SK-N-SH (cell line): ENCODE measurements at regions not wholly inside any gene's neighbourhood (a gene's known extent, or its start where the extent isn't known, plus 50 kb on each side); places are given as distances from the start of the nearest gene placed in this dataset.

Experiments used
- CTCF ChIP-seq: fragments of 200-600 bp; sonication (generic); IDR thresholded peaks from 2 replicates; pipeline ENCODE4 v1.6.1; 2017; ENCODE audit warnings: antibody characterized with exemption, mild to moderate bottlenecking, moderate library complexity
- EP300 ChIP-seq, 2 experiments: IDR thresholded peaks; 2 replicates each; pipeline versions ENCODE4 v1.4.0 to v1.6.1; 2012; ENCODE audit warnings: borderline replicate concordance in 1 of 2, low read depth in 1 of 2, low read length in 1 of 2
- GABPA ChIP-seq: IDR thresholded peaks from 2 replicates; pipeline ENCODE4 v1.4.0; 2012; ENCODE audit warnings: low read depth, mild to moderate bottlenecking
- MXI1 ChIP-seq: IDR thresholded peaks from 2 replicates; pipeline ENCODE4 v1.6.1; 2012; ENCODE audit warnings: mild to moderate bottlenecking, low read depth, low read length, improper control_type of control experiment
- POLR2AphosphoS5 ChIP-seq: IDR thresholded peaks from 2 replicates; pipeline ENCODE4 v1.6.1; 2012; ENCODE audit warnings: low read depth, low read length
- RAD21 ChIP-seq: IDR thresholded peaks from 2 replicates; pipeline ENCODE4 v1.6.1; 2012; ENCODE audit warnings: mild to moderate bottlenecking, low read length
- RFX5 ChIP-seq: IDR thresholded peaks from 2 replicates; pipeline ENCODE4 v1.6.1; 2012; ENCODE audit warnings: mild to moderate bottlenecking, improper control_type of control experiment, low read length
- RXRA ChIP-seq: IDR thresholded peaks from 2 replicates; pipeline ENCODE4 v1.4.0; 2012; ENCODE audit warnings: low read depth, mild to moderate bottlenecking, borderline replicate concordance
- TAF1 ChIP-seq: IDR thresholded peaks from 2 replicates; pipeline ENCODE4 v1.6.1; 2012; ENCODE audit warnings: low read depth, mild to moderate bottlenecking, low read length, moderate library complexity, borderline replicate concordance
- TF ChIP-seq, protein P1 (sequence below): IDR thresholded peaks from 2 replicates; pipeline ENCODE4 v1.4.0; 2012; ENCODE audit warnings: low read depth, borderline replicate concordance
- TF ChIP-seq, protein P2 (sequence below): IDR thresholded peaks from 2 replicates; pipeline ENCODE4 v1.4.0; 2012; ENCODE audit warnings: low read depth
- TF ChIP-seq, protein P3 (sequence below): fragments of 150-350 bp; IDR thresholded peaks from 2 replicates; pipeline ENCODE4 v1.6.1; 2017; ENCODE audit warnings: antibody characterized with exemption, low read length, low read depth, borderline replicate concordance

DNA sequence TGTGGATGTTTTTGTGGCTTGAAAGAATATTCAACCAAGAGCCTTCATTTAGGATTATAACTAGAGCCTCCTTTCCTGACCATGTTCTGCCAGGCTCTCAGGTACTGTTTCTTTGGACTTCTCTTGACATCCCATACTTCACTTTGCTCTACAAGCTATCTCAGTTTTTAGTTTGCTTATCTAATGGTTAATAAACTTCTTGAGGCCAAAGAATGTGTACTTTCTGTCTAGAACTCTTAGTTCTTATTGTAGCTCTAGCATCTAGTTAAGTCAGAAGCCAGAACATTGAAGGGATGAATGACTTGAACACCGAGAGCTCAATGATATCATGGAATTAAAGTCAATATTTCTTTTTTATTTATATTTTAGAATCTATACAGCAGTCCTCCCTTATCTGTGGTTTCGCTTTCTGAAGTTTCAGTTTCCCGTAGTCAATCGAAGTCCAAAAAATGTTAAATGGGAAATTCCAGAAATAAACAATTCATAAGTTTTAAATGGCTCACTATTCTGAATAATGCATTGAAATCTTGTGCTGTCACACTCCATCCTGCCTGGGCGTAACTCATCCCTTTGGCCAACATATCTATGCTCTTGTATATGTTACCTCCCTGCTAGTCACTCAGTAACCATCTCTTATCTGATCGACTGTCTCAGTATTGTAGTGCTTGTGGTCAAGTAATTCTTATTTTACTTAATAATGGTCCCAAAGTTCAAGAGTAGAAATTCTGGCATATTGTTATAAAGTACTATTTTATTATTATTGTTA, 368.6 kb upstream of the RBMS3 start:
- TF ChIP-seq CTCF (no peak), MXI1 (no peak), TAF1 (no peak), RAD21 (no peak), POLR2AphosphoS5 (peak; percentile 34; the same call in 1 of the 2 replicates), RFX5 (no peak), EP300 (IDR thresholded peaks at IDR 0.05; ENCODE audit: borderline replicate concordance in 1 of 2, low read depth in 1 of 2, low read length in 1 of 2) (peak in 1 of 2 experiments; percentile 72; a peak in 1 of 4 replicates), GABPA (no peak), RXRA (no peak)
- TF ChIP-seq, protein P1, sequence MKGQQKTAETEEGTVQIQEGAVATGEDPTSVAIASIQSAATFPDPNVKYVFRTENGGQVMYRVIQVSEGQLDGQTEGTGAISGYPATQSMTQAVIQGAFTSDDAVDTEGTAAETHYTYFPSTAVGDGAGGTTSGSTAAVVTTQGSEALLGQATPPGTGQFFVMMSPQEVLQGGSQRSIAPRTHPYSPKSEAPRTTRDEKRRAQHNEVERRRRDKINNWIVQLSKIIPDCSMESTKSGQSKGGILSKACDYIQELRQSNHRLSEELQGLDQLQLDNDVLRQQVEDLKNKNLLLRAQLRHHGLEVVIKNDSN, result no peak
- TF ChIP-seq, protein P2, sequence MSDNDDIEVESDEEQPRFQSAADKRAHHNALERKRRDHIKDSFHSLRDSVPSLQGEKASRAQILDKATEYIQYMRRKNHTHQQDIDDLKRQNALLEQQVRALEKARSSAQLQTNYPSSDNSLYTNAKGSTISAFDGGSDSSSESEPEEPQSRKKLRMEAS, result no peak
- TF ChIP-seq, protein P3, sequence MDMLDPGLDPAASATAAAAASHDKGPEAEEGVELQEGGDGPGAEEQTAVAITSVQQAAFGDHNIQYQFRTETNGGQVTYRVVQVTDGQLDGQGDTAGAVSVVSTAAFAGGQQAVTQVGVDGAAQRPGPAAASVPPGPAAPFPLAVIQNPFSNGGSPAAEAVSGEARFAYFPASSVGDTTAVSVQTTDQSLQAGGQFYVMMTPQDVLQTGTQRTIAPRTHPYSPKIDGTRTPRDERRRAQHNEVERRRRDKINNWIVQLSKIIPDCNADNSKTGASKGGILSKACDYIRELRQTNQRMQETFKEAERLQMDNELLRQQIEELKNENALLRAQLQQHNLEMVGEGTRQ, result no peak
